ENCODE measurements at regions not wholly inside any gene's neighbourhood (a gene's known extent, or its start where the extent isn't known, plus 50 kb on each side); places are given as distances from the start of the nearest gene placed in this dataset.
"Not testable (repeated sequence)": the region's sequence is repeated elsewhere in the genome, so short reads cannot be mapped to it uniquely, and the experiment has no call there.

DNA sequence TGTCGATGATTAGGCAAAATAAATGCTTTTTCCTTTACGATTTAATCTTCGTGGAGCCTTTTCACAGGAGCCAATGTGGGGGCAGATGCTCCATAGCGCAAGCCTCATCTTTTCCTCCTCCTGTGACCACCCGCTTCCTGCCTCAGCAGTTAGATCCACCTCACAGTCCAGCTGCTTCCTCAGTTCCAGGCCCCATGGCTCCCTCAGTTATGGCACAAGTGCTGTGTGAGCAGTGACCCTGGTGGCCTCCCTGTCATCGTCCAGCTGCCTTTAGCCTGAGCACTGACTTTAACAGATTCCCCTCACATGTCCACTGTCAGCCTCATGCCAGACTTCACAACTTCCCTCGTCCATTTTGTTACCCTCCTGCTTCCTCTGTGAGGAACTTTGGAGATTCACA is 424.6 kb upstream of the GBE1 start:
- intact Hi-C loops (cut with micrococcal nuclease), result no loop called here

GRCh38 chr3:82179291-82179690 is 417.8 kb upstream of the GBE1 start:
- intact Hi-C loops (cut with micrococcal nuclease), result no loop called here

DNA sequence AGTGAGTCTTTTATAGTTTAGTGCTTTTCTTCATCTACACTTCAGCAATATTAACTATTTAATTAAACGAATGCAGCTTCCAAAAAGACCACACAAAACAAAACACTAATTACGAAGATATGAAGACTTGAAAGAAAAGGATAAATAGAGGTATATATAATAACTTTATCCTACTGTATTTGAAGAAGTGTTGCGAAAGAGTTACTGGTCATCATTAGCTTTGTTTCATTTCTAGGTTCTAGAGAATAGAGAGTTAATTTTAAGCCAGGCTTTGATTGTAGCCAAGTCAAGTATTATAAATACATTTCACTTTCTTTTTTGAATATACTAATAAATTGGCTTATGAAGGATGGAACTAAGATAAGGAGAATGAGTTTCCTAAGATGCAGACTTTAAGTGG is 416.8 kb upstream of the GBE1 start:
- intact Hi-C loops (cut with micrococcal nuclease), result no loop called here

- intact Hi-C loops (cut with micrococcal nuclease), result no loop called here
Measured at GRCh38 chr3:82177774-82178173, 416.3 kb upstream of the GBE1 start.

DNA sequence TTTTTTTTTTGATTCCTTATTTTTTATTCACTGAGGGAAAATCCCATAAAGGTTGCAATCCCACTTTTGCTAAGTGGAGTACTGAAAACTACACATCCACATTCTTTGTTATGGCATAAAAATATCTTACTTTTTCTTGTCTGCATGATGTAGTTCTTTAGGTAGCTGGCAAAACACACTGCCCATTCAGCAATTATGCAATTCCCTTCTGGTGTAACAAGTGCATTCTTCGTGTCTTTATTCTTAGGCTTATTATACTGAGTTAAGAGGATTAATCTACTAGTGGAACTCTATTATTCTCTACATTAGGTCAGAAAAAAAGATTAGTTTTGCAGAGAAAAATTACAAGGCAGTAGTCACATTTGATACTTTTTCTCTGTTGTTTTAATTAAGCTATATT is 403.8 kb upstream of the GBE1 start:
- intact Hi-C loops (cut with micrococcal nuclease), result no loop called here

DNA sequence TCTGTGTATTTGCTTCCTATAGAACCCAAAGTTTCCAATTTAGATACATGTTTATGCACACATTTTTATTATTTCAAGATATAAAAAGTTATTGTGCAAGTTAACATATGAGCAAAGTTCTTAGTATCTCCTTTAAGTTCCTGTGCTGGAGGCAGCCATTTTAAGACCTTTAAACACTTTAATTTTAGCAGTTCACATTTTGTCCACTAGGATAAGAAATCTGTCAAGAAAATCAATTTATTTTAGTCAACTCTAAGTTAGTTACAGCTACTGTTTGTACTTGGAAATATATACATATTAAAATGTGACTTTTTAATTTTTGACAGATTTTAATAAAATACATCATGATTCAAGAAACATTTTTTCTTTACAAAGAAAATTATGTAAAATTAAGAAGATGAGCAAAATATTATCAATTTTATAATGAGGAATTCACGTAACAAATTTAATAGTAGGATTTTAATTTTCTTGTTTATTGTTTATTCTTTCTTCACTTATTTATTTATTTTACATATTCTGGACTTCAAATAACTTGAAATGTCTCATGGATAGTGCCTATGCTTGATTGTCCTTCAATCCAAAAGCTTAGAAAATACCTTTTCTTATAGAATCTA is 402.6 kb upstream of the GBE1 start:
- intact Hi-C loops (cut with micrococcal nuclease), result no loop called here

- intact Hi-C loops (cut with micrococcal nuclease), result no loop called here
Measured at GRCh38 chr3:82157952-82158351, 396.5 kb upstream of the GBE1 start.

- intact Hi-C loops (cut with micrococcal nuclease), result not testable (repeated sequence)
Measured at GRCh38 chr3:82153892-82154291, 392.4 kb upstream of the GBE1 start.

DNA sequence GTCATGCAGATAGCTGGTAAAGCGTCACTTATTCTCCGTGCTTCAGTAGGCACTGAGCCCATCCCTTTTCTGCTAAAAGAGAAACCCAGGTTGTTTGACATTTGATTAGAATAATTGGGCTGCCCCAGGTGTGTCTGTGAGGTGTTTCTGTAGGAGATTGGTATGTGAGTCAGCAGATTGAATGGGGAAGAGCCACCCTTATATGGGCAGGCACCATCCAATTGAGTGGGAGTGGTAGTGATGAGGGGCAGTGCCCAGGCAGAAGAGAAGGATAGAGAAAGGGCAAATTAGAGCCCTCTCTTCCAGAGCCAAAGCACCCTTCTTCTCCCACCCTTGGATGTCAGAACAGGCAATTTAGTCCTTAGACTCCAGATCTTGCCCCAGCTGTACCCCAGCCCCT is 384.3 kb upstream of the GBE1 start:
- intact Hi-C loops (cut with micrococcal nuclease), result no loop called here

DNA sequence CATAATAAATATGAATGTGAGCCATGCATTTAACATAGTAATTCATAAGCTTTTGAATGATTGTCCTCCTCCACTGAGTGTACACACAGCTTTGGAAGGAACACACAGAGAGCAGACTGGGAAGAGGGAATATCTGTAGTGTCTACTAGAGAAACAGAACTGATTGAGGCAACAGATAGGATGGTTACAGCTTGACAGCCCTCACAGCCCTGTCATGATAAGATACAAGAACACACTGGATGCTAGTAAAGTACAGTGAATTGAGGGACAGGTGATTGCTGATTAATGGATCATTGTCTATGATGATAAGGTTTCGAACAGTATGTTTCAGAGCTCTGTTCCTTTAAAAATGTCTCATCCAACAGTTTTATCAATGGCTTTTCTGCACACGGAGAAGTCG is 383.4 kb upstream of the GBE1 start:
- intact Hi-C loops (cut with micrococcal nuclease), result no loop called here

DNA sequence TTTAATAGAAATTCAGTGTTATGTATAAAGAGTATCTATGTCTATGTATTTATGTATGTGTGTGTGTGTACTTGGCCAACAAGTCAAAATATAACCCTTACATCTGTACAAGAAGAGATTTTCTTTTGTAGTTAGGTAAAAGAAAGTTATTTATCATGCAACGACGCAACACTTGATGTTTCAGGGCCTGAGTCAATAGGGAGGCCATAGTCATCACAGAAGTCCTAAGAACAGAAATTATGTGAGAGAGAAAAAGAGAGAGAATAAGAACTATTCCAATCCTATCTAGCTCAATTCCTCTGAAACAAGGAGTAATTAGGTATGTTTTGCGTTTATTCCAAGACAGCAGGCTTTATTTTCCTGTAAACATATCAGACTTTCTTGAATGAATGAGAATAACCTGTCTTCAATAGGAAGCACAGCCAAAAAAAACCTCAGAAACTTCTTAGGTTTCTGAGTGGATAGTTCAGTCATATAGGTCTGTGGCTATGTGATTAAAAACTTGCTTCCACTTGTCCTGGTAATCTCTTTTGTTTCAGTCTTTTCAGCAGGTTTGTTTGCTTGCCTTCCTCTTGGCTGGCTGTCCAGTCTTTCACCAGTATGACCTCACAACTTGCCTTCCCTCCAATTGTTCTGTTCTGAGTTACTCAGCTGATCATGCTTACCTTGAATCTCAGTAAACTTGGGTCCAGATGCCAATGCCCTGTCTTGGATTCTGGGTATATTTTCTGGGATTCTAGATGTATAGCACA is 382.4 kb upstream of the GBE1 start:
- intact Hi-C loops (cut with micrococcal nuclease), result no loop called here

GRCh38 chr3:82141592-82141991 is 380.1 kb upstream of the GBE1 start:
- intact Hi-C loops (cut with micrococcal nuclease), result no loop called here

DNA sequence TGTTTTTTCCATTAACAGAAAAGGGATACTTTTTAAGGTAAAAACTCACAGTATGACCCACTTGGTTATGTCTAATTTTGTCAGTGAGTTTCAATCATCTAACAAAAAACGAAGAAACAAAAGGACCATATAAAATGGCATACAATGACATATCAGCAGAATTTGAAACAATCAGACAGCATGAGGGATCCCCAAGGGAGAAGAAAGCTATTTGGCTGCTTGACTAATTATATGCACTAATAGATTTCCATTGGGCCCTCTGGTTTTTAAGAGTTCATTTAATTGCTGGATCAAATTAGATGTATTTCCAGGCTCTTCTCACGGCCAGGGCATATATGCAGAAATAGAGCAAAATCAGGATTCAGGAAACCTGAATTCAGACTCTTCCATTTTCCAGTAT is 376.4 kb upstream of the GBE1 start:
- intact Hi-C loops (cut with micrococcal nuclease), result no loop called here

GRCh38 chr3:82137050-82137449 is 375.6 kb upstream of the GBE1 start:
- intact Hi-C loops (cut with micrococcal nuclease), result no loop called here

- intact Hi-C loops (cut with micrococcal nuclease), result loop anchor here (1.0 to 2.0 kb wide), 3 partner anchors 467 to 643 kb away; no protein-coding TSS in a partner anchor
Measured at GRCh38 chr3:82133070-82133606, 371.7 kb upstream of the GBE1 start.

GRCh38 chr3:82132210-82133069 is 371.0 kb upstream of the GBE1 start:
- intact Hi-C loops (cut with micrococcal nuclease), result loop anchor here (1.0 to 2.0 kb wide), 3 partner anchors 466 to 642 kb away; no protein-coding TSS in a partner anchor

GRCh38 chr3:82130046-82130445 is 368.6 kb upstream of the GBE1 start:
- intact Hi-C loops (cut with micrococcal nuclease), result no loop called here

DNA sequence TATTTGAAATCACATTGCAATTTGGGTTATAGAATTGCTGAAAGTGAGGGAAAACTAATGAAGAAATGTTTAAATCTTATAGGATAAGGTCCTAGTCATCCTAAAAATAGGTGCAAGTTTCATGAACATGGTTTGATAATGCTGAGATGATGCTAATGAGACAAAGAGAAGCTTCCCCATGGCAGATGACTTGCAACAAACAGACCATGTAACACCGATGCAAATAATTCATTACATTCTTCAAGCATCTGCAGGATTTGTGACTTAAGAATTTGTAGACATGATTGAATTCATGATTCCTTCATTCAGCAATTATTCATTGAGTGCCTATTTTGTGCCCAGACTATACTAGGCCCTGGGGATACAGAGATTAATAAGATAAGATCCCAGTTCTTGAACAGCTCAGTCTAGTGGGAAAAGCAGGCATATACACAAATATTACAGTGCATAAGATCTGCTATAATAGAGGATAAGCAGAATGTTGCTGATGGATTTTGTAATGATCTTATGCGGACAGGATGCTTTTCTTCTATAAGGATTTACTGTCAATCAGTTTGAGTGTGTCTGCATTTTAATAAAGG is 367.9 kb upstream of the GBE1 start:
- intact Hi-C loops (cut with micrococcal nuclease), result no loop called here

- intact Hi-C loops (cut with micrococcal nuclease), result no loop called here
Measured at GRCh38 chr3:82128271-82128670, 366.8 kb upstream of the GBE1 start.

GRCh38 chr3:82122554-82123345 is 361.3 kb upstream of the GBE1 start:
- intact Hi-C loops (cut with micrococcal nuclease), result no loop called here

DNA sequence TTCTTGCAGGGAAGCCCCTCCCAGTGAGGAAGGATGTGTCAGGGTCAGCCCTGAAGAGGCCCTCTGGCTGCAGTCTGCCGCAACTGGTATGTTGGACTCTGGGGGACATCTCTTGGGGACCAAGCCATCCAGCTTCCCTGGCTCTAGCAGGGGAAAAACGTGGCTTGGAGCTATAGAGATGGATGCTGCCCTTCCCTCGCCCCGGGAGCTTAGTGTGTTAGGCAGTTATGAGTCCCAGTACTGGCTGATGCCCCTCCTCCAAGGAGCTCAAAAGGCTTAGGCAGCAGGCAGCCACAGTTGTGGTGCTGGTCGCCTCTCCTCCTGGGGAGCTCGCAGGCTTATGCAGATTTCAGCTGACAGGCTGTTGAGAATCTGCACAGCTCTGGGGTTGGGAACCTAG is 353.1 kb upstream of the GBE1 start:
- intact Hi-C loops (cut with micrococcal nuclease), result no loop called here

Data from T-helper 2 cell treated with Interferon-gamma antibody and Interleukin-4, amounts not matched to agents 100 ng/mL and 5 ng/mL, for 36 hours (primary cell).